CD4-positive, alpha-beta T cell treated with Interleukin-2 at 100 ng/mL for 4 hours (primary cell): ENCODE measurements at regions not wholly inside any gene's neighbourhood (a gene's known extent, or its start where the extent isn't known, plus 50 kb on each side); places are given as distances from the start of the nearest gene placed in this dataset.

ENCODE experiments used
- DNase-seq: peaks from one replicate; pipeline ENCODE4 v3.0.0-alpha.2; 2020; ENCODE audit warnings: low spot score

- no peak for DNase-seq
Measured at GRCh38 chr16:76900285-76901263, 290.4 kb upstream of the MON1B start.

GRCh38 chr16:76906552-76906951 lies 284.4 kb upstream of the MON1B start:
- DNase-seq: no peak

- no peak for DNase-seq
Measured at GRCh38 chr16:76910931-76911330, 280.1 kb upstream of the MON1B start.

- DNase-seq: no peak
Measured at GRCh38 chr16:76913046-76913445, 277.9 kb upstream of the MON1B start.

GRCh38 chr16:76926042-76926441 lies 264.9 kb upstream of the MON1B start:
- DNase-seq: no peak

GRCh38 chr16:76926595-76926994 lies 264.4 kb upstream of the MON1B start:
- no peak for DNase-seq

- DNase-seq: no peak
Measured at GRCh38 chr16:76931186-76931585, 259.8 kb upstream of the MON1B start.

GRCh38 chr16:76932541-76933211 lies 258.3 kb upstream of the MON1B start:
- no peak for DNase-seq

GRCh38 chr16:76940251-76940650 lies 250.7 kb upstream of the MON1B start:
- DNase-seq: no peak

- DNase-seq: no peak
Measured at GRCh38 chr16:76941113-76941512, 249.9 kb upstream of the MON1B start.

- no peak for DNase-seq
Measured at GRCh38 chr16:76942089-76942488, 248.9 kb upstream of the MON1B start.

GRCh38 chr16:76943921-76944320 lies 247.1 kb upstream of the MON1B start:
- DNase-seq: no peak

- no peak for DNase-seq
Measured at GRCh38 chr16:76946879-76947278, 244.1 kb upstream of the MON1B start.

- DNase-seq: no peak
Measured at GRCh38 chr16:76947749-76948148, 243.2 kb upstream of the MON1B start.

- DNase-seq: no peak
Measured at GRCh38 chr16:76955629-76956028, 235.4 kb upstream of the MON1B start.

GRCh38 chr16:76956394-76956793 lies 234.6 kb upstream of the MON1B start:
- no peak for DNase-seq

- no peak for DNase-seq
Measured at GRCh38 chr16:76956841-76957240, 234.1 kb upstream of the MON1B start.

GRCh38 chr16:76959166-76959565 lies 231.8 kb upstream of the MON1B start:
- no peak for DNase-seq

GRCh38 chr16:76963614-76964315 lies 227.2 kb upstream of the MON1B start:
- DNase-seq: no peak

GRCh38 chr16:76964464-76965154 lies 226.4 kb upstream of the MON1B start:
- DNase-seq: no peak

- DNase-seq: no peak
Measured at GRCh38 chr16:76970087-76970744, 220.8 kb upstream of the MON1B start.

- no peak for DNase-seq
Measured at GRCh38 chr16:76970745-76971099, 220.3 kb upstream of the MON1B start.
